Small intestine (tissue), 7 donors: ENCODE measurements at regions not wholly inside any gene's neighbourhood (a gene's known extent, or its start where the extent isn't known, plus 50 kb on each side); places are given as distances from the start of the nearest gene placed in this dataset.

Experiments used
- DNase-seq, 2 donors: peaks; one replicate each; pipeline versions ENCODE4 v3.0.0 to v3.0.0-alpha.2; 2013
- FAIRE-seq: peaks from 2 replicates; lab custom pipeline; 2012; peaks lifted over from hg19 to GRCh38; lab: Jason Lieb, UNC
- H3K27ac ChIP-seq, 3 donors: one replicate each; pipeline ENCODE4 v1.5.1; 2013; ENCODE audit warnings: low read length in 2 of 3, mild to moderate bottlenecking in 2 of 3, control low read depth in 1 of 3, inconsistent platforms in 1 of 3, low read depth in 1 of 3, moderate library complexity in 1 of 3
- H3K27me3 ChIP-seq, 3 donors: one replicate each; pipeline ENCODE4 v1.6.1; 2013; ENCODE audit warnings: low read length in 3 of 3, inconsistent platforms in 1 of 3; ENCODE audit not compliant: control insufficient read depth in 3 of 3, insufficient read depth in 3 of 3
- H3K36me3 ChIP-seq, 3 donors: one replicate each; pipeline ENCODE4 v1.6.1; 2013; ENCODE audit warnings: low read length in 3 of 3, inconsistent platforms in 1 of 3, low read depth in 1 of 3, mild to moderate bottlenecking in 1 of 3, moderate library complexity in 1 of 3; ENCODE audit not compliant: control insufficient read depth in 3 of 3, insufficient read depth in 2 of 3
- H3K4me1 ChIP-seq, 3 donors: one replicate each; pipeline ENCODE4 v1.6.1; 2013; ENCODE audit warnings: low read length in 2 of 3, inconsistent platforms in 1 of 3, low read depth in 1 of 3, mild to moderate bottlenecking in 1 of 3, moderate library complexity in 1 of 3; ENCODE audit not compliant: control insufficient read depth in 3 of 3, insufficient read depth in 2 of 3
- H3K4me3 ChIP-seq, 3 donors: one replicate each; pipeline ENCODE4 v1.5.1; 2013; ENCODE audit warnings: low read length in 3 of 3, control low read depth in 1 of 3, inconsistent platforms in 1 of 3, low read depth in 1 of 3, mild to moderate bottlenecking in 1 of 3, moderate library complexity in 1 of 3
- H3K9me3 ChIP-seq, 2 donors: one replicate each; pipeline ENCODE4 v1.6.1; 2013; ENCODE audit warnings: low read depth in 1 of 2, low read length in 1 of 2; ENCODE audit not compliant: control insufficient read depth in 2 of 2, insufficient read depth in 1 of 2
- WGBS, 3 donors: extraction: QIAGEN DNeasy Blood & Tissue Kit; methylation state at CpG; one replicate each; pipeline ENCODE4 v1.1.7; 2013; 5-methylcytosine and 5-hydroxymethylcytosine counted together
- donor health status: healthy with polysubstance abuse.
- donor health status: control.
- donor health status: control.
- donor health status: Bipolar disorder and iron deficiency.
- donor health status: healthy.

DNA sequence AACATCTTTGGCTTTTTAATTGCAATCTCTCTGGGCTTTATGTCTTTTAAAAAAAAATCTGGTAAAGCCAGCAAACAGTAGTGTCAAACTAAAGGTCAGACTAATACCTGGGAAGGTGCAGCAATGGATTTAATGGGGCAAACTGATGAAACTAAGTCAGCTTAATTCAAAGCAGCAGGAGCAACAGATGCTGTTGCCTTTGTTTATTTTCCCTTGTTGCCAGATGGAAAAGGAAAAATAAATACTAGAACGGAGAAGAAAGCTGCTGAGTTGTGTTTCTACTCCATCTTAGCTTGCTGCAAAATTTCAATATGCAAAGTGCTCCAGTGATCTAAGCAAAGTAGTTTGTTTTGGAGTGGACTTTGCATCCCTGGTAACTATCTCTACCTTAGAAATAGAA is 1097.8 kb downstream of the PCDH17 start:
- FAIRE-seq (no peak), DNase-seq (no peak)
- Histone ChIP-seq H3K27me3 (no peaks in the 10 kb centered on the region), H3K27ac (no peak overlapping the region), H3K4me1 (no peaks in the 10 kb centered on the region), H3K4me3 (no peak overlapping the region), H3K36me3 (no peaks in the 10 kb centered on the region), H3K9me3 (no peaks in the 10 kb centered on the region)
- WGBS, 3 donors, result 36 to 53% (median 40%) methylated on average over 1 of the region's 1 CpG

DNA sequence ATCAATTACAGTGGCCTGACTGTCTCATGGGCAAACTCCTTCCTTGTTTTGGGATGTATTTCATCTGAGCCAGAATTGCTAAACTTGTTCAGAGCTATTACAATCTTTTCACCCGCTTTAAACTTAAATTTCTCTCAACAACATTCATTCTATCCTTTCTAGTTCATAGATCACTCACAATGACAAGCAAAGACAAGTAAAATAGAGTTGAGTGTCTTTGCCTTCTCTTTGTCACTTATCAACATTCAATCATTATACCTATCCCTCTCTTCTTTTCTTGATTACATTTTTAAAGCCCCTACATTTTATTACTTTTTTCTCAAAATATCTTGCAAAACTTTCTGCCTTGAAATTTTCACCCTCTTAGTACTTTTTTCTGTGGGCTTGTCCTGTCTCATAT is 1113.1 kb downstream of the PCDH17 start:
- Histone ChIP-seq H3K4me3 (no peak overlapping the region), H3K9me3 (no peaks in the 10 kb centered on the region), H3K36me3 (no peaks in the 10 kb centered on the region), H3K27me3 (no peaks in the 10 kb centered on the region), H3K4me1 (no peaks in the 10 kb centered on the region), H3K27ac (no peak overlapping the region)
- WGBS, 3 donors, result 81 to 93% (median 85%) methylated on average over 1 of the region's 1 CpG
- DNase-seq (no peak), FAIRE-seq (no peak)

DNA sequence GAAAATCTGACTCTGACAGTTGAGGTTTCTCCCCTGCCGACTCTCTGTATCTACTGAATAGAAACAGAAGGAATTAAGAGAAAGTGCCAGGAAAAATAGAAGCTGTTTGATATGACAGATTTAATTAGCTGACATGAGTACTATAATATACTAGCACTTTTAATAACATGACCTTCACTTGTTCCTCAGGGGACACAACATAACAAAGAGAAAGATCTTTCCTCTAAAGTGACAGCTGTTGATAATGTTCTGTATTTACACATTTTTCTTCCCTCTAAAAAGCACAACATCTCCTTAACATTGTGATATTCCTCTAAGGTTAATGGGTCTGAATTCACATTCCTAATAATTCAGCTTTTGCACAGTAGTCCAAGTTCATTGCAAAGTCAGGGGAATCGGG is 1136.0 kb downstream of the PCDH17 start:
- Histone ChIP-seq H3K9me3 (no peaks in the 10 kb centered on the region), H3K27ac (no peak overlapping the region), H3K4me1 (no peaks in the 10 kb centered on the region), H3K36me3 (no peaks in the 10 kb centered on the region), H3K27me3 (no peaks in the 10 kb centered on the region), H3K4me3 (no peak overlapping the region)
- 49 to 56% (median 53%) methylated on average over 2 of the region's 2 CpGs for WGBS, 3 donors
- FAIRE-seq, result no peak
- no peak for DNase-seq

DNA sequence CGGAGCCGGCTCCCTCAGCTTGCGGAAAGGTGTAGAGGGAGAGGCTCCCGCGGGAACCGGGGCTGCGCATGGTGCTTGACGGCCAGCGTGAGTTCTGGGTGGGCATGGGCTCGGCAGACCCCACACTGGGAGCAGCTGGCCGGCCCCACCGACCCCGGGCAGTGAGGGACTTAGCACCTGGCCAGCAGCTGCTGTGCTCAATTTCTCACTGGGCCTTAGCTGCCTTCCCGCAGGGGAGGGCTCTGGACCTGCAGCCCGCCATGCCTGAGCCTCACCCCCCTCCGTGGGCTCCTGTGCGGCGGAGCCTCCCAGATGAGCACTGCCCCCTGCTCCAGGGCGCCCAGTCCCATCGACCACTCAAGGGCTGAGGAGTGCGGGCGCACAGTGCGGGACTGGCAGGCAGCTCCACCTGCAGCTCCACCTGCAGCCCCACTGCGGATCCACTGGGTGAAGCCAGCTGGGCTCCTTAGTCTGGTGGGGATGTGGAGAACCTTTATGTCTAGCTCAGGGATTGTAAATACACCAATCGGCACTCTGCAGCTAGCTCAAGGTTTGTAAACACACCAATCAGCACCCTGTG is 1141.8 kb downstream of the PCDH17 start:
- WGBS, 3 donors, result 91 to 95% (median 93%) methylated on average over 23 to 24 of the region's 25 CpGs
- H3K36me3 ChIP-seq, result no peaks in the 10 kb centered on the region
- H3K4me3 ChIP-seq, result no peak overlapping the region
- H3K27ac ChIP-seq, result no peak overlapping the region
- H3K9me3 ChIP-seq, result peaks cover 0 to 3% of the 10 kb centered on the region in 2 donors
- H3K4me1 ChIP-seq, result no peaks in the 10 kb centered on the region
- no peaks in the 10 kb centered on the region for H3K27me3 ChIP-seq
- DNase-seq, result no peak
- FAIRE-seq, result no peak

DNA sequence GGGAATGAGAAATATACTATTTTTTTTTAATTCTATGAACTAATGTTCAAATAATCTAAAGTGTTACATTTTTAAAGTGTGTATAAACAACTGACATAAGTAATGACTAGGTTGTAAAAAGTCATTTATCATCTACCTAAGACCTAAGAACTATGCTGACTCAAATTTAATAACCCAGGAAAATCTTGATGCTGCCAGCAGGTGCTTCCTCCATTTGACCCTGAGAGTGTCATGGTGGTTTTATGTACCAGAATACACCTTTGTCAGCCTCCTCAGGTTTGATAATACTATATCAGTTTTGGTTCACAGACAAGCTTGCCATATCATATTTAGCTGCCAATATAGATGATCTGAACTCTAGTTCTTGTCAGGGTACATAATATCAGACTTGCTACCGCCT is 1151.2 kb downstream of the PCDH17 start:
- H3K27me3 ChIP-seq, result no peaks in the 10 kb centered on the region
- FAIRE-seq (no peak), DNase-seq (no peak)
- H3K27ac ChIP-seq, result no peak overlapping the region
- H3K9me3 ChIP-seq, result no peaks in the 10 kb centered on the region
- no peak overlapping the region for H3K4me3 ChIP-seq
- no peaks in the 10 kb centered on the region for H3K36me3 ChIP-seq
- WGBS, 3 donors, result 81 to 100% (median 92%) methylated on average over 1 of the region's 1 CpG
- no peaks in the 10 kb centered on the region for H3K4me1 ChIP-seq

DNA sequence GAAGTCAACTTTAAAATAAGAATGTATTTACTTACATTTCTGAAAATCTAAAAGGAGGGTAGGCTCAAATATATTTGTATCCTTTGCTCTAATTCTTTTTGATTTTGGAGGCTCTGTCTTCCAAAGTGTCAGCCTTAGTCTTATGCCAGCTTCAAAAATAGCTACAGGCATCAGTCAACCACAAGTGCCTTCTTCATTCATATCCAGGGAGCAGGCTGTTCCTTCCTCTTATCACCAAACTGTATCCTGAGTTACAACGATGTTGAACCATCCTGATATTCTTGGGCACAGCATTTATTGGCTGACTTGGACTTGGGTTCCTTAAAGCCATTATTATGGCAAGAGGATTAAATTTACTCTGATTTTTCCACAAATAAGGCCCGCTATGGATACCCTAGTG is 1161.3 kb downstream of the PCDH17 start:
- Histone ChIP-seq H3K4me1 (no peaks in the 10 kb centered on the region), H3K27ac (no peak overlapping the region), H3K36me3 (no peaks in the 10 kb centered on the region), H3K27me3 (no peaks in the 10 kb centered on the region), H3K9me3 (no peaks in the 10 kb centered on the region), H3K4me3 (no peak overlapping the region)
- DNase-seq (no peak), FAIRE-seq (no peak)
- 63 to 70% (median 65%) methylated on average over 2 of the region's 2 CpGs for WGBS, 3 donors

DNA sequence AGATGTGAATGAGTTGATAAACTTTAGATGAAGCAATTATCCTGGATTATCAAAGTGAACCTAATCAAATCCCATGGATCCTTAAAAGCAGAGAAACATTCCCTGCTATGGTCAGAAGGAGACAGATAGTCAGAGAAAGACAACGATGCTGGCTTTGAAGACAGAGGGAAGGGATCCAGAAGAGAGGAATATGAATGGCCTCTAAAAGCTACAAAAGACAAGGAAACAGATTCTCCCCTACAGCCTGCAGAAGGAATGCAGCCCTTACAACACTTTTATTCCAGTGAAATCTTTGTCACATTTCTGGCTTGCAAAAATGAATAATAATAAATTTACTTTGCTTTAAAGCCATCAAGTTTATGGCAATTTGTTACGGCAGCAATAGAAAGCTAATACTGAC is 1164.2 kb downstream of the PCDH17 start:
- FAIRE-seq (no peak), DNase-seq (no peak)
- Histone ChIP-seq H3K27me3 (no peaks in the 10 kb centered on the region), H3K27ac (no peak overlapping the region), H3K4me3 (no peak overlapping the region), H3K36me3 (no peaks in the 10 kb centered on the region), H3K4me1 (no peaks in the 10 kb centered on the region), H3K9me3 (no peaks in the 10 kb centered on the region)
- 75 to 82% (median 77%) methylated on average over 2 of the region's 2 CpGs for WGBS, 3 donors

DNA sequence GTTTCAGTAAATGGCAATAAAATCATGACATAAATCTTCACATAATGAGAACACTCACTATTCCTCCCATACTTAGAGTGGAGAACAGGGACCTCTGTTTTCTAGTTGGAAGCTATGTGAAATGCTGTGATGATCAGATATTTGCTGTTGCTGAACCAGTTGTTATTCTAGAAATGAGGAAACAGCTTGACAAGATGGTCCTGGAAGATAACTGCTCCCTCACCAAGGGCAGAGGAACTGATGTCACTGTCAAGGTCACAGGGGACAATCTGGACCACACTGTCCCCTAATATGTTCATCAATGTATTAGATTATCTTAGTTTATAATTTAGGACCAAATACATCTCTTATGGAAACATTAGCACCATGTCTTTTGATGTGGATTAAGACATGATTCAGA is 1173.3 kb downstream of the PCDH17 start:
- no peak overlapping the region for H3K4me3 ChIP-seq
- DNase-seq (no peak), FAIRE-seq (no peak)
- H3K9me3 ChIP-seq, result no peaks in the 10 kb centered on the region
- H3K27me3 ChIP-seq, result no peaks in the 10 kb centered on the region
- no peak overlapping the region for H3K27ac ChIP-seq
- H3K4me1 ChIP-seq, result no peaks in the 10 kb centered on the region
- H3K36me3 ChIP-seq, result no peaks in the 10 kb centered on the region

DNA sequence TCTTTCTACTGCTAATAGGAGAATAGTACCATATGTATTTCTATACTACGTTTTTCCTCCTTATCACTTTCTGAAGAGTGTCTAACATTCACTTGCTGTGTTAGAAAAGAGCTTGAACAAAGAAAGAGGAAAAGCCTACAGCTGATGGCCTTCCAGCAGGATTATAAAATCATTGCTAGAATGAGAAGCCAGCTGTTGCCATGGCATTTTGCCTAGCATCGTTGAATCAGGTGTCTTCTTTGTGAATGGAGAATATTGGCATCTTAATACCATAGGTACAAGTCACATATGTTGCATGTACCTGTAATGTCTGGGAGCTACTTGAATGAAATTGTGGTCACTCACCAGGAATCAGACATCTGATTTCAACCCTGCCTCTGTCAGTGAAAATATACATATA is 1174.9 kb downstream of the PCDH17 start:
- WGBS, 3 donors, result 55 to 66% (median 59%) methylated on average over 2 of the region's 2 CpGs
- H3K4me3 ChIP-seq, result no peak overlapping the region
- FAIRE-seq (no peak), DNase-seq (no peak)
- H3K27me3 ChIP-seq, result no peaks in the 10 kb centered on the region
- H3K4me1 ChIP-seq, result no peaks in the 10 kb centered on the region
- no peaks in the 10 kb centered on the region for H3K9me3 ChIP-seq
- H3K27ac ChIP-seq, result no peak overlapping the region
- no peaks in the 10 kb centered on the region for H3K36me3 ChIP-seq
